WTC11 (cell line): ENCODE measurements at regions not wholly inside any gene's neighbourhood (a gene's known extent, or its start where the extent isn't known, plus 50 kb on each side); places are given as distances from the start of the nearest gene placed in this dataset.
"Not testable (repeated sequence)": the region's sequence is repeated elsewhere in the genome, so short reads cannot be mapped to it uniquely, and the experiment has no call there.

Experiments used
- ATAC-seq: fragments of 200-7000 bp; cut with Tn5 transposase; 2 replicates; pipeline ENCODE4 v1.10.0; 2021; ENCODE audit warnings: mild to moderate bottlenecking, moderate library complexity
- CTCF ChIA-PET: fragments of 300-600 bp; sonication (Branson Sonifier 250); formaldehyde crosslinking; loops from one replicate; lab custom pipeline; 2021; ENCODE audit warnings: antibody characterized with exemption; lab: Charles Lee
- POLR2A ChIA-PET: fragments of 350-600 bp; sonication (Branson Sonifier 250); formaldehyde crosslinking; loops from one replicate; lab custom pipeline; 2021; ENCODE audit warnings: antibody characterized with exemption; lab: Charles Lee
- DNase-seq: peaks from one replicate; pipeline ENCODE4 v3.0.0; 2021; ENCODE audit warnings: low spot score
- H3K27ac Mint-ChIP-seq: 2 replicates; pipeline ENCODE4 v1.8.0; 2021; ENCODE audit warnings: mixed read lengths
- H3K27me3 Mint-ChIP-seq: 2 replicates; pipeline ENCODE4 v1.8.0; 2021; ENCODE audit warnings: low read depth, mild to moderate bottlenecking, moderate library complexity, mixed read lengths
- H3K36me3 Mint-ChIP-seq: 2 replicates; pipeline ENCODE4 v1.8.0; 2021; ENCODE audit warnings: mixed read lengths
- H3K4me1 Mint-ChIP-seq: 2 replicates; pipeline ENCODE4 v1.8.0; 2022; ENCODE audit warnings: mixed read lengths
- H3K4me3 Mint-ChIP-seq: 2 replicates; pipeline ENCODE4 v1.8.0; 2021; ENCODE audit warnings: mild to moderate bottlenecking, moderate library complexity, mixed read lengths
- H3K9me3 Mint-ChIP-seq: 2 replicates; pipeline ENCODE4 v1.8.0; 2021; ENCODE audit warnings: mixed read lengths
- CBFB ChIP-seq: sonication (generic); formaldehyde crosslinking; IDR thresholded peaks from 2 replicates; pipeline ENCODE4 v1.8.1; 2022; ENCODE audit warnings: mild to moderate bottlenecking, low read depth, missing genetic modification reagents
- FOXJ3 ChIP-seq: sonication (generic); formaldehyde crosslinking; IDR thresholded peaks from 2 replicates; pipeline ENCODE4 v1.9.0; 2021; ENCODE audit warnings: missing genetic modification reagents, mild to moderate bottlenecking, borderline replicate concordance
- FOXK1 ChIP-seq: sonication (generic); formaldehyde crosslinking; IDR thresholded peaks from 2 replicates; pipeline ENCODE4 v1.8.0; 2022; ENCODE audit warnings: mild to moderate bottlenecking, moderate library complexity, missing genetic modification reagents
- HMGA2 ChIP-seq: fragments of 250-450 bp; sonication (Bioruptor Pico); IDR thresholded peaks from 2 replicates; pipeline ENCODE4 v1.4.0; 2021; ENCODE audit warnings: mild to moderate bottlenecking, moderate library complexity
- NFATC4 ChIP-seq: fragments of 250-450 bp; sonication (Bioruptor Pico); IDR thresholded peaks from 2 replicates; pipeline ENCODE4 v1.9.0; 2021; ENCODE audit warnings: mild to moderate bottlenecking
- RORB ChIP-seq: fragments of 250-450 bp; sonication (Bioruptor Pico); IDR thresholded peaks from 2 replicates; pipeline ENCODE4 v1.9.0; 2021; ENCODE audit warnings: mild to moderate bottlenecking
- TF ChIP-seq, protein P1 (sequence below): sonication (generic); formaldehyde crosslinking; IDR thresholded peaks from 2 replicates; pipeline ENCODE4 v1.8.1; 2023; ENCODE audit warnings: mild to moderate bottlenecking, missing genetic modification reagents, borderline replicate concordance
- TF ChIP-seq, protein P2 (sequence below): sonication (generic); formaldehyde crosslinking; IDR thresholded peaks from 2 replicates; pipeline ENCODE4 v1.8.1; 2022; ENCODE audit warnings: mild to moderate bottlenecking, missing genetic modification reagents, moderate library complexity, borderline replicate concordance
- TF ChIP-seq, protein P3 (sequence below): fragments of 200-600 bp; IDR thresholded peaks from 2 replicates; pipeline ENCODE4 v1.8.0; 2022; ENCODE audit warnings: antibody characterized with exemption

DNA sequence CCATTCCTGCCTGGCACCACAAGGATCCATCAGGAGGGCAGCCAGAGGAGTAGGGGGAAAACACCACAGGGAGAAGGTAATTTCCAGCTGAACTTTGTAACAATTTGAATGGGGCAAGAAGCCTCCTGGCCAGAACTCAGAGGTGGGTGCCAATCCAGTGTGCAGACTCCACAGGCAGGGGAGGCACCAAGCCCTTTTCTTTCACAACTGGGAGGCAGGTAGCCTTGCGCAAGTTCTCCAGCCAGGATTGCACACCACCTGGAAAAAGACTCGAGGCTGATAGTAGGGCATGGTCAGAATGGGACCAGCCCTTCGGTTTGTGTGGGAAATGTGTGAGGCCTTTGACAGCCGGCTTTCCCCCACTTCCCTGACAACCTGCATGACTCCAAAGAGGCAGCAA lies 161.9 kb upstream of the ARHGAP42 start:
- POLR2A ChIA-PET = no interaction called here
- no peak overlapping the region for H3K27ac Mint-ChIP-seq
- H3K4me1 Mint-ChIP-seq = no peaks in the 10 kb centered on the region
- DNase-seq = no peak
- no peak; the same call in 1 of the 2 replicates for ATAC-seq
- no peaks in the 10 kb centered on the region; the same call in none of the 2 replicates for H3K27me3 Mint-ChIP-seq
- H3K36me3 Mint-ChIP-seq = peaks cover 16% of the 10 kb centered on the region
- TF ChIP-seq, protein P1, sequence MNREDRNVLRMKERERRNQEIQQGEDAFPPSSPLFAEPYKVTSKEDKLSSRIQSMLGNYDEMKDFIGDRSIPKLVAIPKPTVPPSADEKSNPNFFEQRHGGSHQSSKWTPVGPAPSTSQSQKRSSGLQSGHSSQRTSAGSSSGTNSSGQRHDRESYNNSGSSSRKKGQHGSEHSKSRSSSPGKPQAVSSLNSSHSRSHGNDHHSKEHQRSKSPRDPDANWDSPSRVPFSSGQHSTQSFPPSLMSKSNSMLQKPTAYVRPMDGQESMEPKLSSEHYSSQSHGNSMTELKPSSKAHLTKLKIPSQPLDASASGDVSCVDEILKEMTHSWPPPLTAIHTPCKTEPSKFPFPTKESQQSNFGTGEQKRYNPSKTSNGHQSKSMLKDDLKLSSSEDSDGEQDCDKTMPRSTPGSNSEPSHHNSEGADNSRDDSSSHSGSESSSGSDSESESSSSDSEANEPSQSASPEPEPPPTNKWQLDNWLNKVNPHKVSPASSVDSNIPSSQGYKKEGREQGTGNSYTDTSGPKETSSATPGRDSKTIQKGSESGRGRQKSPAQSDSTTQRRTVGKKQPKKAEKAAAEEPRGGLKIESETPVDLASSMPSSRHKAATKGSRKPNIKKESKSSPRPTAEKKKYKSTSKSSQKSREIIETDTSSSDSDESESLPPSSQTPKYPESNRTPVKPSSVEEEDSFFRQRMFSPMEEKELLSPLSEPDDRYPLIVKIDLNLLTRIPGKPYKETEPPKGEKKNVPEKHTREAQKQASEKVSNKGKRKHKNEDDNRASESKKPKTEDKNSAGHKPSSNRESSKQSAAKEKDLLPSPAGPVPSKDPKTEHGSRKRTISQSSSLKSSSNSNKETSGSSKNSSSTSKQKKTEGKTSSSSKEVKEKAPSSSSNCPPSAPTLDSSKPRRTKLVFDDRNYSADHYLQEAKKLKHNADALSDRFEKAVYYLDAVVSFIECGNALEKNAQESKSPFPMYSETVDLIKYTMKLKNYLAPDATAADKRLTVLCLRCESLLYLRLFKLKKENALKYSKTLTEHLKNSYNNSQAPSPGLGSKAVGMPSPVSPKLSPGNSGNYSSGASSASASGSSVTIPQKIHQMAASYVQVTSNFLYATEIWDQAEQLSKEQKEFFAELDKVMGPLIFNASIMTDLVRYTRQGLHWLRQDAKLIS (CRISPR knock-in tag) = no peak
- TF ChIP-seq FOXJ3 (no peak), FOXK1 (CRISPR knock-in tag) (no peak), HMGA2 (no peak), NFATC4 (CRISPR knock-in tag) (no peak), RORB (no peak)
- TF ChIP-seq, protein P2, sequence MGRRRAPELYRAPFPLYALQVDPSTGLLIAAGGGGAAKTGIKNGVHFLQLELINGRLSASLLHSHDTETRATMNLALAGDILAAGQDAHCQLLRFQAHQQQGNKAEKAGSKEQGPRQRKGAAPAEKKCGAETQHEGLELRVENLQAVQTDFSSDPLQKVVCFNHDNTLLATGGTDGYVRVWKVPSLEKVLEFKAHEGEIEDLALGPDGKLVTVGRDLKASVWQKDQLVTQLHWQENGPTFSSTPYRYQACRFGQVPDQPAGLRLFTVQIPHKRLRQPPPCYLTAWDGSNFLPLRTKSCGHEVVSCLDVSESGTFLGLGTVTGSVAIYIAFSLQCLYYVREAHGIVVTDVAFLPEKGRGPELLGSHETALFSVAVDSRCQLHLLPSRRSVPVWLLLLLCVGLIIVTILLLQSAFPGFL (CRISPR knock-in tag) = no peak
- TF ChIP-seq, all 79 proteins: peak for 0
- Mint-ChIP-seq H3K4me3 (no peak overlapping the region), H3K9me3 (peaks cover 29% of the 10 kb centered on the region)
- CTCF ChIA-PET = interaction anchor here (0.6 to 2.5 kb wide), 17 partner anchors 9 to 445 kb away, joined by 3 to 10 read pairs (median 4); no protein-coding TSS in a partner anchor

DNA sequence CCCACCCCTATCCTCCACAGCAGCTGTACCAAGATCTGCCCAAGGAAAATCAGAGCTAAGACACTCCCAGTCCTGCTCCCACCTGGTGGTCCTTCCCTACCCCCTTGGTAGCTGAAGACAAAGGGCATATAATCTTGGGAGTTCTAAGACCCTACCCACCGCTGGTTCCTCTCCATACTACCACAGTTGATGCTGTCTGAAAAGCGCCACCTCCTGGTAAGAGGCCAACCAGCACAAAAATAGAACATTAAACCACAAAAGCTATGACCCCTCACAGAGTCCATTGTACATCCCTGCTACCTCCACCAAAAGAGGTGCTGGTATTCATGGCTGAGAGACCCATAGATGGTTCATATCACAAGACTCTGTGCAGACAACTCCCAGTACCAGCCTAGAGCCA lies 161.5 kb upstream of the ARHGAP42 start:
- peak; percentile 65 for DNase-seq
- H3K27me3 Mint-ChIP-seq = no peaks in the 10 kb centered on the region; the same call in none of the 2 replicates
- ChIA-PET POLR2A (no interaction called here), CTCF (interaction anchor here (0.6 to 2.5 kb wide), 23 partner anchors 10 to 515 kb away, joined by 3 to 10 read pairs (median 4); no protein-coding TSS in a partner anchor)
- no peak overlapping the region for H3K4me3 Mint-ChIP-seq
- H3K9me3 Mint-ChIP-seq = peaks cover 29% of the 10 kb centered on the region
- ATAC-seq = peak; percentile 85
- peaks cover 16% of the 10 kb centered on the region for H3K36me3 Mint-ChIP-seq
- TF ChIP-seq, protein P3, sequence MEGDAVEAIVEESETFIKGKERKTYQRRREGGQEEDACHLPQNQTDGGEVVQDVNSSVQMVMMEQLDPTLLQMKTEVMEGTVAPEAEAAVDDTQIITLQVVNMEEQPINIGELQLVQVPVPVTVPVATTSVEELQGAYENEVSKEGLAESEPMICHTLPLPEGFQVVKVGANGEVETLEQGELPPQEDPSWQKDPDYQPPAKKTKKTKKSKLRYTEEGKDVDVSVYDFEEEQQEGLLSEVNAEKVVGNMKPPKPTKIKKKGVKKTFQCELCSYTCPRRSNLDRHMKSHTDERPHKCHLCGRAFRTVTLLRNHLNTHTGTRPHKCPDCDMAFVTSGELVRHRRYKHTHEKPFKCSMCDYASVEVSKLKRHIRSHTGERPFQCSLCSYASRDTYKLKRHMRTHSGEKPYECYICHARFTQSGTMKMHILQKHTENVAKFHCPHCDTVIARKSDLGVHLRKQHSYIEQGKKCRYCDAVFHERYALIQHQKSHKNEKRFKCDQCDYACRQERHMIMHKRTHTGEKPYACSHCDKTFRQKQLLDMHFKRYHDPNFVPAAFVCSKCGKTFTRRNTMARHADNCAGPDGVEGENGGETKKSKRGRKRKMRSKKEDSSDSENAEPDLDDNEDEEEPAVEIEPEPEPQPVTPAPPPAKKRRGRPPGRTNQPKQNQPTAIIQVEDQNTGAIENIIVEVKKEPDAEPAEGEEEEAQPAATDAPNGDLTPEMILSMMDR = peak; percentile 47; the same call in 1 of the 2 replicates
- no peak for TF ChIP-seq CBFB (CRISPR knock-in tag)
- H3K27ac Mint-ChIP-seq = no peak overlapping the region
- H3K4me1 Mint-ChIP-seq = no peaks in the 10 kb centered on the region

DNA sequence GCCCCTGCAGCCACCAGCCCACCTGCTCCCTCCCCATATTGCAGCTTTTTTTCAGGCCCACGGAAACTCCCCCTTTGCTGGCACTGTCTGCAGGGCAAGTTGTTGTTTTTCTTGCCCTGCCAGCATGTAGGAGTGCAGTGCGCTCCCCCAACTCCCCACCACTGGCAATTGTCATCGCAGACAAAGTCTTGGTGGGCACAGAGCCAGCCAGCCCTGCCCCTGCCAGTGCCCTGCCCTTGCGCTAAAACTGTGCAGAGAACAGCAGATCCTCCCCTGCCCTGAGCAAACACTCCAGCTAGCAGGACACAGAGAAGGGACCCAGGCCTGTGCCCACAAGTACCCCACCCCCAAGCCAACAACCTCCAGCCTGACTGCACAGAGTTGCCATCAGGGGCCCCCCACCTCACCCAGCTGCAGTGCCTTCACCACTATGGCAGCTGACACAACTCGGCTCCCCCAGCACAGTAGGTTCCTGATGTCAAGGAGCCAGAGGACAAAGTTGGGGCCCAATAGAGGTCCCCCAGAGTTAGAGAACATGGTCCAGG lies 158.1 kb upstream of the ARHGAP42 start:
- DNase-seq (no peak), ATAC-seq (no peak)
- TF ChIP-seq RORB = no peak
- Mint-ChIP-seq H3K4me3 (no peak overlapping the region), H3K9me3 (peaks cover 19% of the 10 kb centered on the region), H3K27me3 (no peaks in the 10 kb centered on the region; the same call in none of the 2 replicates), H3K4me1 (no peaks in the 10 kb centered on the region), H3K27ac (no peak overlapping the region), H3K36me3 (peaks cover 10% of the 10 kb centered on the region)
- ChIA-PET POLR2A (no interaction called here), CTCF (no interaction called here)

DNA sequence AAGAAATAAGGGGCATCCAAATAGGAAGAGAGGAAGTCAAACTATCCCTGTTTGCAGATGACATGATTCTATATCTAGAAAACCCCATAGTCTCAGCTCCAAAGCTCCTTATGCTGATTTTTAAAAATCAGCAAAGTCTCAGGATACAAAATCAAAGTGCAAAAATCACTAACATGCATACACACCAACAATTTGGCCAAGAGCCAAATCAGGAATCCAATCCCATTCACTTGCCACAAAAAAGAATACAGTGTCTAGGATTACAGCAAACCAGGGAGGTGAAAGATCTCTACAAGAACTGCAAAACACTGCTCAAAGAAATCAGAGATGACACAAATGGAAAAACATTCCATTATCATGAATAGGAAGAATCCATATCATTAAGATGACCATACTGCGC lies 155.8 kb upstream of the ARHGAP42 start:
- H3K27ac Mint-ChIP-seq, H3K36me3 Mint-ChIP-seq, POLR2A ChIA-PET, DNase-seq, H3K4me3 Mint-ChIP-seq, H3K27me3 Mint-ChIP-seq, H3K4me1 Mint-ChIP-seq, ATAC-seq, CTCF ChIA-PET, H3K9me3 Mint-ChIP-seq: not testable (repeated sequence)
